ENCODE measurements at regions not wholly inside any gene's neighbourhood (a gene's known extent, or its start where the extent isn't known, plus 50 kb on each side); places are given as distances from the start of the nearest gene placed in this dataset.

DNA sequence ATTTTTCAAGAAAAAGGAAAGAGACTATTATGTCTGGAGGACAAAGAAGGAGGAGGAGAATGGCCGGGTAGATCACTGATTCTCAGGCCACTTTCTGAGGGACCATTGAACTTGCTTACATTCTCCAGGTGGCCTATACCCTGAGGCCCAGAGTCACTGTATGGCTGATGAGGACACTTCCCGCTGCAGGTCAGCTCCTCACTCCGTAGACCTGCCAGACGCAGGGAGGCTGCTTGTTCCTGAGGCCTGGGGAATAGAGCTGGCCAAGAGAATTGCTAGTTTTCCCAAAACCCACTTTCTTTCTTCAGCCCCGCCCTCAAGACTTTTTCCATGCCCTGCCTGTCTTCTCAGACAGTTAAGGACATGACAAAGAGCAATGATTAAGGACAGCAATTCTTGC is 510.5 kb upstream of the TBX3 start:
- TF ChIP-seq CTCF (conservative IDR thresholded peaks at IDR 0.05; ENCODE audit: low read depth, low read length): no peak
- no peak for TF ChIP-seq EZH2 (IDR thresholded peaks at IDR 0.05; ENCODE audit: low read length, unreplicated experiment)
- no peak for TF ChIP-seq EZH2phosphoT487 (IDR thresholded peaks at IDR 0.05; ENCODE audit: borderline replicate concordance, low read length)
- ChIA-PET CTCF (no interaction called here), POLR2A (ENCODE audit: unreplicated experiment) (no interaction called here)
- Histone ChIP-seq H3K9me2 (replicated peaks; ENCODE audit: low read length) (no peaks in the 10 kb centered on the region), H3K4me2 (ENCODE audit: low read length) (no peak overlapping the region), H4K20me1 (ENCODE audit: low read length) (no peaks in the 10 kb centered on the region), H2AFZ (ENCODE audit: low read length) (no peak overlapping the region), H3K4me1 (ENCODE audit: insufficient read depth, low read length) (peaks cover 5% of the 10 kb centered on the region; the same call in 1 of the 2 replicates), H3K9ac (ENCODE audit: low read length) (no peak overlapping the region), H3F3A (ENCODE audit: low read length, unreplicated experiment) (no peaks in the 10 kb centered on the region), H3K79me2 (ENCODE audit: low read length) (no peaks in the 10 kb centered on the region), H3K27me3 (ENCODE audit: low read length) (no peaks in the 10 kb centered on the region), H3K9me3 (ENCODE audit: low read length) (no peaks in the 10 kb centered on the region), H3K36me3 (ENCODE audit: low read depth, low read length) (no peaks in the 10 kb centered on the region), H3K4me3 (ENCODE audit: low read length) (no peak overlapping the region), H3K27ac (ENCODE audit: low read length) (no peak overlapping the region)
- no TSS peak for BruUV-seq (replicated peaks)
- DNase-seq (no peak), ATAC-seq (peak; percentile 35)
- intact Hi-C loops (cut with micrococcal nuclease): no loop called here

GRCh38 chr12:115191342-115191741 is 507.4 kb upstream of the TBX3 start:
- CTCF ChIA-PET: no interaction called here
- Histone ChIP-seq H4K20me1 (ENCODE audit: low read length) (no peaks in the 10 kb centered on the region), H3F3A (ENCODE audit: low read length, unreplicated experiment) (no peaks in the 10 kb centered on the region), H3K4me3 (ENCODE audit: low read length) (no peak overlapping the region), H3K4me2 (ENCODE audit: low read length) (no peak overlapping the region), H3K79me2 (ENCODE audit: low read length) (no peaks in the 10 kb centered on the region), H3K9me2 (replicated peaks; ENCODE audit: low read length) (no peaks in the 10 kb centered on the region), H3K27ac (ENCODE audit: low read length) (no peak overlapping the region), H3K27me3 (ENCODE audit: low read length) (no peaks in the 10 kb centered on the region), H3K9me3 (ENCODE audit: low read length) (no peaks in the 10 kb centered on the region), H3K9ac (ENCODE audit: low read length) (no peak overlapping the region), H3K36me3 (ENCODE audit: low read depth, low read length) (no peaks in the 10 kb centered on the region), H3K4me1 (ENCODE audit: insufficient read depth, low read length) (peaks cover 5% of the 10 kb centered on the region; the same call in 1 of the 2 replicates), H2AFZ (ENCODE audit: low read length) (no peak overlapping the region)
- no TSS peak for BruUV-seq (replicated peaks)
- ATAC-seq (no peak), DNase-seq (no peak)
- intact Hi-C loops (cut with micrococcal nuclease): no loop called here
- POLR2A ChIA-PET (ENCODE audit: unreplicated experiment): no interaction called here
- TF ChIP-seq EZH2phosphoT487 (IDR thresholded peaks at IDR 0.05; ENCODE audit: borderline replicate concordance, low read length) (no peak), CTCF (conservative IDR thresholded peaks at IDR 0.05; ENCODE audit: low read depth, low read length) (no peak), EZH2 (IDR thresholded peaks at IDR 0.05; ENCODE audit: low read length, unreplicated experiment) (no peak)

DNA sequence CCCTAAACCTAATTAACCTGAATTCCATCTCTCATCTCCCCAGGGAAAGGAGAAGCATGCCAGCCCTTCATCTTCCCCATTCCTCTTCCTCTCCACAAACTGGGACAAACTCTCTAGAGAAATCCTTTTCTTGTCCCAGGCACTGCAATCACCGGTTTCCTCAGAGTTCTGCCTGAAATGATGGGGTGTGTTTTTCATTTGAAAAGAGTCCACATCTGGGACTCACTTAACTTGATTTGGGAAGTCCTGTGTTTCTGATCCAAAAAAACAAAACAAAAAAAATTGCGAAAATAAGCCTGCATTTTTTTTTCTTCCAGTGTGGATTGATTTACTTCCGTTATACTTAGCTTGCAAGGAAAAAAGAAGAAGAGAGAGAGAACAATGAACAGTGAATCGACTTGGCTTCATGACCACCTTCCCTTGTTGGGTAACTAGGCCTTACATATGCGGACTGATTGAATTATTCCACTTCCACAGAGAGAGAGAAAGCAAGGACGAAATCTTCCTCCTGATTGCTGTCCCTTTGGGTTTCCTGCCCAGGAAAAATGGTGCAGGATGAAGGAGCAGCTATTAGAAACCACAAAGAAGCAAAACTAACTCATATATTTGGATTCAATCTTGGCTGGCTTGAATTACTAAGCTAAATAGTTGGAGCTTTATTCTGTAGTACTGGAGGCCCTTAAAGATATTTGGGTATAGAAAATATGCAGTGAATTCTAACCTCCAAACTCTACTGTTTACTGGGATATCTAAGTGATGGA is 506.2 kb upstream of the TBX3 start:
- no peak overlapping the region for H3K4me2 ChIP-seq (ENCODE audit: low read length)
- ATAC-seq (no peak), DNase-seq (no peak)
- H3K4me3 ChIP-seq (ENCODE audit: low read length): no peak overlapping the region
- peaks cover 5% of the 10 kb centered on the region; the same call in 1 of the 2 replicates for H3K4me1 ChIP-seq (ENCODE audit: insufficient read depth, low read length)
- no peak for TF ChIP-seq EZH2 (IDR thresholded peaks at IDR 0.05; ENCODE audit: low read length, unreplicated experiment)
- TF ChIP-seq CTCF (conservative IDR thresholded peaks at IDR 0.05; ENCODE audit: low read depth, low read length): no peak
- TF ChIP-seq EZH2phosphoT487 (IDR thresholded peaks at IDR 0.05; ENCODE audit: borderline replicate concordance, low read length): no peak
- BruUV-seq (replicated peaks): no TSS peak
- H3K36me3 ChIP-seq (ENCODE audit: low read depth, low read length): no peaks in the 10 kb centered on the region
- H3K27me3 ChIP-seq (ENCODE audit: low read length): no peaks in the 10 kb centered on the region
- H2AFZ ChIP-seq (ENCODE audit: low read length): no peak overlapping the region
- no peaks in the 10 kb centered on the region for H3F3A ChIP-seq (ENCODE audit: low read length, unreplicated experiment)
- ChIA-PET CTCF (no interaction called here), POLR2A (ENCODE audit: unreplicated experiment) (no interaction called here)
- no peaks in the 10 kb centered on the region for H3K9me2 ChIP-seq (replicated peaks; ENCODE audit: low read length)
- H4K20me1 ChIP-seq (ENCODE audit: low read length): no peaks in the 10 kb centered on the region
- H3K27ac ChIP-seq (ENCODE audit: low read length): no peak overlapping the region
- no peaks in the 10 kb centered on the region for H3K79me2 ChIP-seq (ENCODE audit: low read length)
- H3K9ac ChIP-seq (ENCODE audit: low read length): no peak overlapping the region
- intact Hi-C loops (cut with micrococcal nuclease): no loop called here
- no peaks in the 10 kb centered on the region for H3K9me3 ChIP-seq (ENCODE audit: low read length)
